GM06990 (cell line): ENCODE measurements at regions not wholly inside any gene's neighbourhood (a gene's known extent, or its start where the extent isn't known, plus 50 kb on each side); places are given as distances from the start of the nearest gene placed in this dataset.

Experiments used
- DNase-seq: peaks from one replicate; pipeline ENCODE4 v3.0.0-alpha.2; 2011; ENCODE audit not compliant: insufficient read length; ENCODE audit errors: extremely low read depth
- H3K27me3 ChIP-seq: replicated peaks from 2 replicates; pipeline ENCODE4 v1.6.0; 2011; ENCODE audit warnings: low read length; ENCODE audit not compliant: control insufficient read depth, insufficient read depth
- H3K36me3 ChIP-seq: 2 replicates; pipeline ENCODE4 v1.5.1; 2011; ENCODE audit warnings: low read length; ENCODE audit not compliant: control insufficient read depth, insufficient read depth
- H3K4me3 ChIP-seq: replicated peaks from 2 replicates; pipeline ENCODE4 v1.5.1; 2011; ENCODE audit warnings: low read depth, mild to moderate bottlenecking, control low read depth, low read length
- CTCF ChIP-seq: IDR thresholded peaks from 2 replicates; pipeline ENCODE4 v1.5.1; 2011; ENCODE audit warnings: low read length, control low read depth, mild to moderate bottlenecking, inconsistent platforms; ENCODE audit not compliant: insufficient read depth, poor library complexity, severe bottlenecking

- Histone ChIP-seq H3K27me3 (no peaks in the 10 kb centered on the region), H3K4me3 (no peak overlapping the region), H3K36me3 (no peaks in the 10 kb centered on the region)
- no peak for DNase-seq
- TF ChIP-seq CTCF: no peak
Measured at GRCh38 chr6:53202052-53202451, 53.4 kb upstream of the GCM1 start.

GRCh38 chr6:53201270-53201669 lies 52.6 kb upstream of the GCM1 start:
- no peak overlapping the region for H3K4me3 ChIP-seq
- no peaks in the 10 kb centered on the region for H3K36me3 ChIP-seq
- H3K27me3 ChIP-seq: no peaks in the 10 kb centered on the region
- TF ChIP-seq CTCF: no peak
- no peak for DNase-seq

- DNase-seq: no peak
- TF ChIP-seq CTCF: no peak
- Histone ChIP-seq H3K4me3 (no peak overlapping the region), H3K36me3 (no peaks in the 10 kb centered on the region), H3K27me3 (no peaks in the 10 kb centered on the region)
Measured at GRCh38 chr6:53199765-53200164, 51.1 kb upstream of the GCM1 start.

- H3K27me3 ChIP-seq: no peaks in the 10 kb centered on the region
- H3K36me3 ChIP-seq: no peaks in the 10 kb centered on the region
- DNase-seq: peak; percentile 53
- H3K4me3 ChIP-seq: no peak overlapping the region
- no peak for TF ChIP-seq CTCF
Measured at GRCh38 chr6:53199156-53199555, 50.5 kb upstream of the GCM1 start.
